HG03175 (cell line): ENCODE measurements at regions not wholly inside any gene's neighbourhood (a gene's known extent, or its start where the extent isn't known, plus 50 kb on each side); places are given as distances from the start of the nearest gene placed in this dataset.

ENCODE experiments used
- ATAC-seq: cut with Tn5 transposase; IDR thresholded peaks from one replicate; pipeline ENCODE4 v1.9.1; 2021; ENCODE audit warnings: mild to moderate bottlenecking, moderate library complexity; ENCODE audit not compliant: unreplicated experiment

- no peak for ATAC-seq
These were observed 94.1 kb upstream of the VPREB1 start for GRCh38 chr22:22150457-22150856.

GRCh38 chr22:22148905-22149304, 95.7 kb upstream of the VPREB1 start:
- no peak for ATAC-seq

GRCh38 chr22:22144858-22145257, 99.7 kb upstream of the VPREB1 start:
- ATAC-seq, result no peak

GRCh38 chr22:22143448-22143847, 101.1 kb upstream of the VPREB1 start:
- ATAC-seq, result no peak

GRCh38 chr22:22142661-22143060, 101.9 kb upstream of the VPREB1 start:
- ATAC-seq, result no peak

GRCh38 chr22:22141771-22142591, 102.6 kb upstream of the VPREB1 start:
- no peak for ATAC-seq

GRCh38 chr22:22141031-22141430, 103.6 kb upstream of the VPREB1 start:
- ATAC-seq, result no peak

- ATAC-seq, result no peak
These were observed 105.2 kb upstream of the VPREB1 start for GRCh38 chr22:22139364-22139763.

- no peak for ATAC-seq
These were observed 105.7 kb upstream of the VPREB1 start for GRCh38 chr22:22138915-22139314.

- no peak for ATAC-seq
These were observed 106.7 kb upstream of the VPREB1 start for GRCh38 chr22:22137891-22138290.

GRCh38 chr22:22133910-22134309, 110.7 kb upstream of the VPREB1 start:
- no peak for ATAC-seq

GRCh38 chr22:22130953-22131608, 113.5 kb upstream of the VPREB1 start:
- ATAC-seq, result no peak

GRCh38 chr22:22129387-22129786, 115.2 kb upstream of the VPREB1 start:
- ATAC-seq, result no peak

- no peak for ATAC-seq
These were observed 116.1 kb upstream of the VPREB1 start for GRCh38 chr22:22128440-22128839.

- ATAC-seq, result no peak
These were observed 117.5 kb upstream of the VPREB1 start for GRCh38 chr22:22127100-22127499.

- no peak for ATAC-seq
These were observed 118.8 kb upstream of the VPREB1 start for GRCh38 chr22:22125579-22126468.

GRCh38 chr22:22125028-22125578, 119.5 kb upstream of the VPREB1 start:
- no peak for ATAC-seq

- ATAC-seq, result no peak
These were observed 120.2 kb upstream of the VPREB1 start for GRCh38 chr22:22124374-22124773.

- ATAC-seq, result no peak
These were observed 120.7 kb upstream of the VPREB1 start for GRCh38 chr22:22123960-22124278.

GRCh38 chr22:22123118-22123959, 121.2 kb upstream of the VPREB1 start:
- no peak for ATAC-seq
